ENCODE measurements at regions not wholly inside any gene's neighbourhood (a gene's known extent, or its start where the extent isn't known, plus 50 kb on each side); places are given as distances from the start of the nearest gene placed in this dataset.

- FAIRE-seq = no peak
- H3K36me3 ChIP-seq (ENCODE audit: control insufficient read depth, insufficient read depth, low read length) = no peaks in the 10 kb centered on the region
- in situ Hi-C loops (cut with MboI) = no loop called here
- H3K27ac ChIP-seq (ENCODE audit: extremely low read depth, low read depth, low read length) = no peak overlapping the region
- intact Hi-C loops (cut with micrococcal nuclease) = no loop called here
- H2AFZ ChIP-seq (ENCODE audit: low read depth, low read length) = no peak overlapping the region
- no peak for DNase-seq (ENCODE audit: extremely low read depth in 1 of 4, low spot score in 3 of 4)
- no peak for ATAC-seq
- no peaks in the 10 kb centered on the region for H3K9me1 ChIP-seq (ENCODE audit: control insufficient read depth, insufficient read depth, low read length)
- H3K79me2 ChIP-seq (ENCODE audit: control insufficient read depth, insufficient read depth, low read length) = no peaks in the 10 kb centered on the region
- H3K27me3 ChIP-seq (ENCODE audit: control insufficient read depth in 2 of 2, insufficient read depth in 2 of 2, low read length in 2 of 2) = no peaks in the 10 kb centered on the region
- ChIA-PET CTCF (ENCODE audit: low intra/inter-chr PET ratio) (no interaction called here), POLR2A (no interaction called here)
- no TSS peak for BruUV-seq (replicated peaks)
- 2% methylated on average over 42 of the region's 48 CpGs for WGBS (ENCODE audit: insufficient coverage, low coverage, missing lambda C conversion rate)
- H3K9me3 ChIP-seq (replicated peaks; ENCODE audit: control insufficient read depth, insufficient read depth, low read depth, low read length) = no peaks in the 10 kb centered on the region
- H3K4me1 ChIP-seq (replicated peaks in 1 of 2; ENCODE audit: control insufficient read depth in 2 of 2, insufficient read depth in 2 of 2, low read length in 2 of 2) = no peaks in the 10 kb centered on the region
- no peaks in the 10 kb centered on the region for H4K20me1 ChIP-seq (replicated peaks; ENCODE audit: control insufficient read depth, insufficient read depth, low read length)
- H3K4me3 ChIP-seq = no peak overlapping the region
- no peak overlapping the region for H3K9ac ChIP-seq (ENCODE audit: insufficient read depth in 1 of 2, low read depth in 2 of 2, low read length in 2 of 2)
- no peak overlapping the region for H3K4me2 ChIP-seq (ENCODE audit: insufficient read depth, low read length)
- TF ChIP-seq IFI16 (CRISPR knock-in tag; IDR thresholded peaks at IDR 0.05) = no peak
- no peak for TF ChIP-seq SLC30A9 (CRISPR knock-in tag; IDR thresholded peaks at IDR 0.05)
- TF ChIP-seq ADNP (tag; IDR thresholded peaks at IDR 0.05) = no peak
- no peak for TF ChIP-seq ZNF592 (IDR thresholded peaks at IDR 0.05)
- TF ChIP-seq ZBTB26 (CRISPR knock-in tag; IDR thresholded peaks at IDR 0.05) = no peak
- TF ChIP-seq SUPT5H (IDR thresholded peaks at IDR 0.05) = no peak
- no peak for TF ChIP-seq BRD4 (IDR thresholded peaks at IDR 0.05)
- TF ChIP-seq HOMEZ (CRISPR knock-in tag; IDR thresholded peaks at IDR 0.05) = no peak
- no peak for TF ChIP-seq RBM34 (IDR thresholded peaks at IDR 0.05; ENCODE audit: borderline replicate concordance, insufficient read depth, low read length)
- no peak for TF ChIP-seq DACH1 (IDR thresholded peaks at IDR 0.05; ENCODE audit: partially characterized antibody)
- no peak for TF ChIP-seq ARID3B (CRISPR knock-in tag; IDR thresholded peaks at IDR 0.05; ENCODE audit: borderline replicate concordance)
- no peak for TF ChIP-seq XRCC4 (IDR thresholded peaks at IDR 0.05; ENCODE audit: extremely low read depth, insufficient read depth, insufficient read length)
- TF ChIP-seq CBX5 (IDR thresholded peaks at IDR 0.05; ENCODE audit: borderline replicate concordance, low read depth) = no peak
These were observed 75.7 kb upstream of the ZNF91 start for GRCh38 chr19:23470873-23471545.
